ENCODE measurements at regions not wholly inside any gene's neighbourhood (a gene's known extent, or its start where the extent isn't known, plus 50 kb on each side); places are given as distances from the start of the nearest gene placed in this dataset.

DNA sequence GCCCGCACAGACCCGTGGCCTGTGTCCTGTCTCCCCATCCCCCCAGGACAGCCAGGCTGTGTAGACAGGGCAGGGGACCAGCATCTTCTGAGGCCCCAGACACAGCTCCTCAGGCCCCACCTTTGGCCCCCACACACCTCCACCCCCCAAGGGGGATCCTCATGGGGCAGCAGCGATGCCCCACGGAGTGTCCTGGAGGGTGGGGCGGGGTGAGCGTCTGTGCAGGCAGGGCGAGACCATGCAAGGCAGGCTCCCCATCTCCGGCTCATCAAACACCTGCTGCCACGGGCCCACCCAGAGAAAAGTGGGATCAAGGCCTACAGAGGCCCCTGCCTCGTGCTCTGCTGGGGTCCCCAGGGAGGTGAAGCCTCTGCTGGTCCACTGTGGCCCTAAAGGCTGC is 118.7 kb upstream of the FOXD4L5 start:
- TF ChIP-seq EZH2 (IDR thresholded peaks at IDR 0.05): no peak
- no peak for TF ChIP-seq POLR2A (IDR thresholded peaks at IDR 0.05; ENCODE audit: borderline replicate concordance, extremely low read depth, insufficient read depth, insufficient read length)
